SK-N-MC (cell line): ENCODE measurements at regions not wholly inside any gene's neighbourhood (a gene's known extent, or its start where the extent isn't known, plus 50 kb on each side); places are given as distances from the start of the nearest gene placed in this dataset.

Source experiments
- EZH2 ChIP-seq: fragments of 200-600 bp; sonication (generic); IDR thresholded peaks from one replicate; pipeline ENCODE4 v1.6.1; 2017; ENCODE audit warnings: antibody characterized with exemption
- FOXP2 ChIP-seq: optimal IDR thresholded peaks from 2 replicates; pipeline ENCODE3; 2011; ENCODE audit warnings: mild to moderate bottlenecking, moderate library complexity; ENCODE audit not compliant: insufficient read depth; ENCODE audit errors: extremely low read length, control extremely low read depth

GRCh38 chr19:31959527-31960018 lies 385.8 kb upstream of the ZNF507 start:
- TF ChIP-seq EZH2: no peak
- no peak for TF ChIP-seq FOXP2
